GM12873 (cell line): ENCODE measurements at regions not wholly inside any gene's neighbourhood (a gene's known extent, or its start where the extent isn't known, plus 50 kb on each side); places are given as distances from the start of the nearest gene placed in this dataset.

ENCODE experiments used
- TF ChIP-seq, protein P1 (sequence below): IDR thresholded peaks from 2 replicates; pipeline ENCODE4 v1.5.1; 2012; ENCODE audit warnings: low read depth, mild to moderate bottlenecking, moderate library complexity, low read length, control low read depth; ENCODE audit not compliant: insufficient read depth; ENCODE audit errors: missing control alignments

DNA sequence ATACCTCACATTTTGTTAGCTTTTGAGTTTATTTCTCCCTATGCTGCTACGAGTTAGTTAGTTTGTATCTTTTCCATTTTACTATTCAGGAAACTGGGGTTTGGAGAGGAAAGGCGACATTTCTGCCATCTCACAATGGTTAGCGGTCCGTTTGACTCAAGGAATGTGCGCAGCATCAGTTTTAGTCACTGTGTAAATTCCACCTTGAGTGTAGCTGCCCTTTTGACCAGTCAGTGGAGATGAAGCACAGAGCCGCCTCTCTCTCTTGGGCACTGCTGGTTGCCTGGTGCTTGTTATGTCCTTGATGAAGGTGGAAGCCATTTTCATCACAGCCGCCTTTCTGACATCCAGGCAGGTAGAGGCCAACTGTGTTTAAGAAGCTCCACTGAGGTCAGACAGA is 185.5 kb downstream of the SCP2D1 start:
- TF ChIP-seq, protein P1, sequence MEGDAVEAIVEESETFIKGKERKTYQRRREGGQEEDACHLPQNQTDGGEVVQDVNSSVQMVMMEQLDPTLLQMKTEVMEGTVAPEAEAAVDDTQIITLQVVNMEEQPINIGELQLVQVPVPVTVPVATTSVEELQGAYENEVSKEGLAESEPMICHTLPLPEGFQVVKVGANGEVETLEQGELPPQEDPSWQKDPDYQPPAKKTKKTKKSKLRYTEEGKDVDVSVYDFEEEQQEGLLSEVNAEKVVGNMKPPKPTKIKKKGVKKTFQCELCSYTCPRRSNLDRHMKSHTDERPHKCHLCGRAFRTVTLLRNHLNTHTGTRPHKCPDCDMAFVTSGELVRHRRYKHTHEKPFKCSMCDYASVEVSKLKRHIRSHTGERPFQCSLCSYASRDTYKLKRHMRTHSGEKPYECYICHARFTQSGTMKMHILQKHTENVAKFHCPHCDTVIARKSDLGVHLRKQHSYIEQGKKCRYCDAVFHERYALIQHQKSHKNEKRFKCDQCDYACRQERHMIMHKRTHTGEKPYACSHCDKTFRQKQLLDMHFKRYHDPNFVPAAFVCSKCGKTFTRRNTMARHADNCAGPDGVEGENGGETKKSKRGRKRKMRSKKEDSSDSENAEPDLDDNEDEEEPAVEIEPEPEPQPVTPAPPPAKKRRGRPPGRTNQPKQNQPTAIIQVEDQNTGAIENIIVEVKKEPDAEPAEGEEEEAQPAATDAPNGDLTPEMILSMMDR: no peak

- TF ChIP-seq, protein P1: no peak
Observed at GRCh38 chr20:19000078-19000477, 186.5 kb downstream of the SCP2D1 start.

DNA sequence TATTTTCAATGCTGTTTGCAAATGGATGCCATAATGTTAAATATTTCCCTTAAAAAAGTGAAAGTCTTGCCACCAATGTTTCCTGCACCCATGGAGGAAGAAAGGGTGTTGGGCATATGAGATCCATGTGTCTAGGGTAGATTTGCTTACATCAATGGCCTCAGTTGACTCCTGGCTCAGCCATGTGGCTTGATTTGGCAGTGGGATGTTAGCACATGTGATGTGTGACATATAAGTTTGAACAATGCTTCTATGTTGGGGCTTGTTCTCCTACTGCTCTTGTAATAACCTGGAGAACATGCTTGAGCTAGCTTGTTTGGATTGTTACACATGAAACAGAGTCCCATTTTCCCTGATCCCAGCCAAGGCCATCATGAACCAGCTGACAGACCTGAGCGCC is 187.6 kb downstream of the SCP2D1 start:
- TF ChIP-seq, protein P1: no peak

GRCh38 chr20:19003366-19004336 is 190.1 kb downstream of the SCP2D1 start:
- TF ChIP-seq, protein P1: no peak

GRCh38 chr20:19004975-19005374 is 191.4 kb downstream of the SCP2D1 start:
- TF ChIP-seq, protein P1: no peak

DNA sequence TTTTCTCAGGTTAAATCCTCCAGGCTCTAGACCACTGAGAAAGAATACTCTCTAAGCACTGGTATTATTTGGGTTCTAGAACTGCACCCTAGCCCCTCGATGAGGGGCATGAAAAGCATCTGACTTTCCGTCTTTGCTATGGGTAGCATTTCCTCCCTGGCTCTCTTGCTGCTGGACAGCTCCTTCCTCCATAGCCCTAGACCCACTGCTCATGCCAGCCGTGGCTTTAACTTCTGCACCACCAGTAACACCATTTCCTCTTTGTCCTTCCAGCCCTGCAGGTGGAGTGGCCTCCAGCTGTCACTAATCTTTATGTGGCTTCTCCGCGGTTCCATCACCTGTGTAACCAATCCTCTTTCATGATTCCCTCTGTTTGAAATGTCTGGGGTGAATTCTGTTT is 194.9 kb downstream of the SCP2D1 start:
- TF ChIP-seq, protein P1: no peak

- TF ChIP-seq, protein P1: no peak
Observed at GRCh38 chr20:19009081-19009688, 195.6 kb downstream of the SCP2D1 start.
